GM19372 (cell line): ENCODE measurements at regions not wholly inside any gene's neighbourhood (a gene's known extent, or its start where the extent isn't known, plus 50 kb on each side); places are given as distances from the start of the nearest gene placed in this dataset.
"Not testable (repeated sequence)": the region's sequence is repeated elsewhere in the genome, so short reads cannot be mapped to it uniquely, and the experiment has no call there.

Source experiments
- ATAC-seq: cut with Tn5 transposase; IDR thresholded peaks from one replicate; pipeline ENCODE4 v1.9.1; 2021; ENCODE audit warnings: mild to moderate bottlenecking, low read depth, moderate library complexity; ENCODE audit not compliant: unreplicated experiment

- no peak for ATAC-seq
These were observed 105.6 kb upstream of the FOXA2 start for GRCh38 chr20:22690000-22690399.

DNA sequence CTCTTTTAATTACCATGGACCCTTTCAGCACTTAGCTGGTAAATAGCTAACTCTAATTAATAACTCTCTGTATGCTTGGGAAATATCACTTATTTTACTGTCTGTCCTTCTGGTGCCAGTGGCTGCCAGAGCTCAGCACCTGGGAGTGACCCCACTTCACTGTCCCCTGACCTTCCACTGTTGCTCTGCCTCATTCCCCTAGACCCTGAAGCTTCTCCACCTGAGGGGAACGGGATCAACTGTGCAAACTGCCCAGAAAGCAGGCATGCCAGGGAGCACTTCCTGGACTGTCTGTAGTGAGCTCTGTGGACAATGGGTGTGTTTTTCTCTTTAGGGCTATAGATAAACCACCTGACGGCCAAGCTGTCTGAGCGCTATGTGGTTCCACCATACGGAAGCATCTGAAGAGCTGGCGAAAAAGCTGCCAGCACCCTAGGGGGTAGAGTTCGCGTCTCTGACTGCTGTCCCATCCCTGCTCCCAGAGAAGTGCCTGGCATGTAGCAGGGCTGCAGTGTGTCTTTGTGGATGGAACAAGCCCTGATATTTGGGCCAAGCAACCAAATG, 106.3 kb upstream of the FOXA2 start:
- no peak for ATAC-seq

- ATAC-seq = no peak
These were observed 107.2 kb upstream of the FOXA2 start for GRCh38 chr20:22691369-22692118.

DNA sequence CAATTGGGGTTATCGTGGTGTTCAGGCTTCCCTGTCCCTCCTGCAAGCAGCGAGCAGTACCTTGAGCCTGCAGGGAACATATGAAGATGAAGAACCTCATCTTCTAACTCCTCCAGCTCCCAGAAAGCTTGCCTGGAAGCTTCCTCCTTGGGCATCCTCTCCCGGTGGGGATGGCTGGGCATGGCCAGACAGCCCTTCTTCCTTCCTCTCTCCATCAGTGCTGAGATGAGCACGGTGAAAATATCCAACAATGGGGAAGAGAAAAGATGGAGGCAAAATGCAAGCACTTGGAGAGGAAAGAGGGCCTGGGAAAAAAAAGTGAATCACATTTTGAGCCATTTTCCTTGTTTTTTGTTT, 107.7 kb upstream of the FOXA2 start:
- ATAC-seq = no peak

DNA sequence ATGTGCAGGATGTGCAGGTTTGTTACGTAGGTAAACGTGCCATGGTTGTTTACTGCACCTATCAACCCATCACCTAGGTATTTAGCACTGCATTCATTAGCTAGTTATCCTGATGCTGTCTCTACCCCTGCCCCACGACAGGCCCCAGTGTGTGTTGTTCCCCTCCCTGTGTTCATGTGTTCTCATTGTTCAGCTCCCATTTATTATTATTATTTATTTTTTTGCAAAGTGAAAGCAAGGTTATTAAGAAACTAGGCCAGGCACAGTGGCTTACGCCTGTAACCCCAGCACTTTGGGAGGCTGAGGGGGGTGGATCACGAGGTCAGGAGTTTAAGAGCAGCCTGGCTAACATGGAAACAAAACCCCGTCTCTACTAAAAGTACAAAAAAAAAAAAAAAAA, 108.2 kb upstream of the FOXA2 start:
- ATAC-seq = not testable (repeated sequence)

DNA sequence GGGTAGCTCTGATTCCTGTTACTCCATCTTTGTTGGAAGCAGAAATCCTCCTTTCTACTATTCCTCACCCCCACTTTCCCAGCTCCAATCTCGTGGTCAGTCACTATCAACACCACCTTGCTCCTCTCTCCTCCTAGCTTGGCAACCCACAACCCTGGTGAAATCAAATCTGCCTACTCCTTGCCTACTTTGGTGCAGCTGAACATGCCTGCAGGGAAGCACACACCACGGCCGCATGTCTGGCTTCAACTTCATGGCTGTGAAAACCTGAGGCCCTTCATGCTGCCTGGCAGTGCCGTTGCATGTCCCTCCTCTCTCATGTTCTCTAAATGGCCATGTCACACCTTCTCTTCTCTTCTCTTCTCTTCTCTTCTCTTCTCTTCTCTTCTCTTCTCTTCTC, 112.4 kb upstream of the FOXA2 start:
- ATAC-seq = no peak

GRCh38 chr20:22698259-22698842, 114.0 kb upstream of the FOXA2 start:
- no peak for ATAC-seq

GRCh38 chr20:22699396-22699795, 115.0 kb upstream of the FOXA2 start:
- ATAC-seq = no peak

- ATAC-seq = no peak
These were observed 116.0 kb upstream of the FOXA2 start for GRCh38 chr20:22700367-22700766.

DNA sequence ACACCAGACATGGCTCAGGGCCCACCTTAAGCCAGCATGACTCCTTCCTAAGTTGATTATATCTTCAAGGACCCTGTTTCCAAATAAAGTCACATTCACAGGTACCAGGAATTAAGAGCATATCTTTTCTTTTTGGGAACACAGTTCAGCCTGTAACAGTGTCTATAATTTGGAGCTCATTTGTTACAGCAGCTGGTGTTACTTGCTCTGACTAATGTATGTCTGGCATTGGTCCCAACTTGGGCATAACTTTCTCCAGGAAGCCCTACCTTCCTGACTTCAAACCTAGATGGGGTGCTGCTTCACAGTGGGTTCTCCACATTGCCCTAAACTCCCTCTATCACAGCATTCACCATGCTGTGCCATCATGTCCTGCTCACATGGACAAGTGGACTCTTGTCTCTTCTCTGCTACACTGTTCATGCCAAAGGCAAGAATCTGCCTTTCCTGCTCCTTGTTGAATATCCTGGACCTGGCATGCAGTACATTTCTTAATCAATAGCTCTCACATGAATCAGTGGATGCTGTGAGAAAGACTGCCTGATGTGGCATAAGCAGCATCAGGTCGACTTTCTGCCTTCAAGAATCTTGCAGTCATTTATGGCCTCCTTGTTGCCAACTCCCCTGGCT, 117.4 kb upstream of the FOXA2 start:
- ATAC-seq = no peak

- ATAC-seq = no peak
These were observed 119.5 kb upstream of the FOXA2 start for GRCh38 chr20:22703843-22704242.

GRCh38 chr20:22711971-22712755, 127.8 kb upstream of the FOXA2 start:
- no peak for ATAC-seq

DNA sequence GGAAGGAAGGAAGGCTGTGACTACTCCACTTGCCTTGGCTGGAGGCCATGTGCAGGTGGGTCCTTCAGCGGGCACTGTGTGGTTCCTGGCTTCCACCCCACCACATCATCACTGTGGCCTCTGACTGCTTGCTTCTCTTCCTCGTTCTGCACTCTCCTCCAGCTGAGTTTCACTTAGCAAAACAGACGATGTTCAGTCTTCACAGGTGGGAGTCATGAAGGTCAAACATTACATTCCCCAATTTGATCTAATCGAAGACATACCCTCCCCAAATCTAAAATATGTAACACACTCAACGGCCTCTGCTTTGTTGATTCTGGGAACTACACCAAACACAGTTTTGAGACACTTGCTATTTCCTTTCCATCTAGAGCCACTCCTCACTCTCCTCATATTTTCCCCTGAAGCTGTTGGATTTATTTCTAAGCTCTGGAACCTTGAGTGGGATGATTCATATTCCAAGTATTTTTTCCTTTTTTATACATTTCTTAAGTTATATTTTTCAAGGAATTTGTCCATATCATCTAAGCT, 132.5 kb upstream of the FOXA2 start:
- no peak for ATAC-seq

DNA sequence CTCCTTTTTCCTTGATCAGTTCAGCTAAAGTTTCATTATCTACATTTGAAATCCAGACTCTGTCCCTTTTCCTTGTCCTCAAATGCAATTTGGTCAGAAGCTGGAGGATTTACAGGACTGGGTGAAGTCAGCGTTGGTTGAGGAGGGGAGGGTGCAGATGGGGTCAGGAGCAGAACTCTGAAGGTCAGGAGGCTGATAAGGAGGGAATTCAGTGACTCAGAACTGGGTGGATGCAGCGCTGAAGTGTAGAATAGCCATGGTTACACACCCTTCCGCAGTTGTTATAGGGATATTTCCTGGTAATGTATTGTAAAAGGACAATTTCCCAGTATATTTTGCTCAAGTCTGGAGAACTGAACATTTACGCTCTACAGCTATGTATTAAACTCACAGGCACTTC, 133.1 kb upstream of the FOXA2 start:
- no peak for ATAC-seq

- ATAC-seq = no peak
These were observed 134.8 kb upstream of the FOXA2 start for GRCh38 chr20:22719167-22719591.

- ATAC-seq = no peak
These were observed 135.8 kb upstream of the FOXA2 start for GRCh38 chr20:22720206-22720605.

GRCh38 chr20:22722811-22723210, 138.4 kb upstream of the FOXA2 start:
- ATAC-seq = no peak

DNA sequence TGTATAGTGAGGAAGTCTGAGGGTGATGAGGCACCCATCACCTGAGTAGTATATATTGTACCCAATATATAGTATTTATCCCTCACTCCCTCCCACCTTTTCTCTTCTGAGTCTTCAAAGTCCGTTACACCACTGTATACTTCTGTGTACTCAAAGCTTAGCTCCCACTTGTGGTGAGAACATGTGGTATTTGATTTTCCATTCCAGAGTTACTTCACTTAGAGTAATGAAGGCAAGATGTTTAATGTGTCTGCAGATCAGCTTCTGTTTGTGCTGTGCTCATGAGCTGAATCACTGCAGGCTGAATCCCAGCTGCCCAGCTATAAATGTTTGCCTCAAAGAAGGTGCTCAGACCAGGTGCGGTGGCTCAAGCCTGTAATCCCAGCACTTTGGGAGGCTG, 139.3 kb upstream of the FOXA2 start:
- no peak for ATAC-seq

DNA sequence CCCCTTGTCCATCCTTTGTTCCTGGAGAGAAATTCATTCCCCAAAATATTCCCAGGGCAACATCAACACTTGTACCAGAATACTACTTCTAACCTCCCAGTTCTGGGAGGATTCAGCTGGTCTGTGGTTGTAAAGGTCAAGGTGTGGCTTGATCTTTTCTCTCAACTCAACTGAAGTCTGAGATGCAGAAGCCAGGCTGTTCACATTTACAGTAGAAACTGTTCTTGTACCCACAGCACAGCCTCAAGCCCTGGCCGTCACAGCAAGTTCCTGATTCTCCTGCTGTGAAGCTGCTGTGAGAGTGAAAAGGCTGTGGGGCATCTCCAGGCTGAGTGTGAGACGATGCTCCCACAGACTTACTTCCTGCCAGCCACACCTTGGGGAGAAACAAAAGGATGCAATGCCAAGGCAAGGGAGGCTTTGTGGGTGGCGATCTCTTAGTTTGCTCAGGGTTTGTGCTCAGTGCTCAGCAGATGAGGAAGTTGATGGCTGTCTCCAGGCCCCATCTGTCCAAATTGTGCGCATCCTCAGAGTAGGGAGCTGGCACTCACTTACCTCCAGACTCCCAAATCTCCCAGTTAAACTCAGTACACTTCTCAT, 143.9 kb upstream of the FOXA2 start:
- no peak for ATAC-seq

- no peak for ATAC-seq
These were observed 144.8 kb upstream of the FOXA2 start for GRCh38 chr20:22729180-22729579.
